ENCODE measurements at regions not wholly inside any gene's neighbourhood (a gene's known extent, or its start where the extent isn't known, plus 50 kb on each side); places are given as distances from the start of the nearest gene placed in this dataset.
"Not testable (repeated sequence)": the region's sequence is repeated elsewhere in the genome, so short reads cannot be mapped to it uniquely, and the experiment has no call there.

DNA sequence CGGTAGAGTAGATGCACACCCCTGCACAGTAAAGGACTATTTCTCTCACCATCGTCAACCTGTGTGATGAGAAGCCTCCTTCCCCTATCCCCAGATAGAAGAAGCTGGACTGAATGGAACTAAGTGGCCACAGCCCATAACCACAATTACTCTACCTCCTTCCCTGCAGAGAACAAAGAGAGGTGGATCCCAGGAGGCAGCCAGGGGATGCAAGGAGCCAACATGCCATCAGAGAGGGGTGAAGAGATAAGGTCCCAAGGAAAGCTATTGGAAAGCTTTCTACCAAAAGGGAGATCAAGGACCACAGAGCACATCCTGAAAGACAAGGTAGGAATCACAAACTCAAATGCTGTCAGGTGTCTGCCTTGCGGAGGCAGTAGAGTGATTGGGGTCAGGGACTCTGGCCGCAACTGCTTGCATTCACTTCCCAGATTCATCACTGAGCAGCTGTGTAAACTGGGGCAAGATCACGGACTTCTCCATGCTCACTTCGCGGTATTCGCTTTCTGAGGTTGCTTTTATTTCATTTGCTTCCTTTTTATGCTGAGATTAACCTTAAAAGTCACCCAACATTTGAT, 81.6 kb upstream of the MYO3A start:
- H3K27ac ChIP-seq = no peak overlapping the region
- TF ChIP-seq, protein P1, sequence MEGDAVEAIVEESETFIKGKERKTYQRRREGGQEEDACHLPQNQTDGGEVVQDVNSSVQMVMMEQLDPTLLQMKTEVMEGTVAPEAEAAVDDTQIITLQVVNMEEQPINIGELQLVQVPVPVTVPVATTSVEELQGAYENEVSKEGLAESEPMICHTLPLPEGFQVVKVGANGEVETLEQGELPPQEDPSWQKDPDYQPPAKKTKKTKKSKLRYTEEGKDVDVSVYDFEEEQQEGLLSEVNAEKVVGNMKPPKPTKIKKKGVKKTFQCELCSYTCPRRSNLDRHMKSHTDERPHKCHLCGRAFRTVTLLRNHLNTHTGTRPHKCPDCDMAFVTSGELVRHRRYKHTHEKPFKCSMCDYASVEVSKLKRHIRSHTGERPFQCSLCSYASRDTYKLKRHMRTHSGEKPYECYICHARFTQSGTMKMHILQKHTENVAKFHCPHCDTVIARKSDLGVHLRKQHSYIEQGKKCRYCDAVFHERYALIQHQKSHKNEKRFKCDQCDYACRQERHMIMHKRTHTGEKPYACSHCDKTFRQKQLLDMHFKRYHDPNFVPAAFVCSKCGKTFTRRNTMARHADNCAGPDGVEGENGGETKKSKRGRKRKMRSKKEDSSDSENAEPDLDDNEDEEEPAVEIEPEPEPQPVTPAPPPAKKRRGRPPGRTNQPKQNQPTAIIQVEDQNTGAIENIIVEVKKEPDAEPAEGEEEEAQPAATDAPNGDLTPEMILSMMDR (IDR thresholded peaks at IDR 0.05) = no peak
- TF ChIP-seq ZFX (IDR thresholded peaks at IDR 0.05; ENCODE audit: borderline replicate concordance) = no peak

DNA sequence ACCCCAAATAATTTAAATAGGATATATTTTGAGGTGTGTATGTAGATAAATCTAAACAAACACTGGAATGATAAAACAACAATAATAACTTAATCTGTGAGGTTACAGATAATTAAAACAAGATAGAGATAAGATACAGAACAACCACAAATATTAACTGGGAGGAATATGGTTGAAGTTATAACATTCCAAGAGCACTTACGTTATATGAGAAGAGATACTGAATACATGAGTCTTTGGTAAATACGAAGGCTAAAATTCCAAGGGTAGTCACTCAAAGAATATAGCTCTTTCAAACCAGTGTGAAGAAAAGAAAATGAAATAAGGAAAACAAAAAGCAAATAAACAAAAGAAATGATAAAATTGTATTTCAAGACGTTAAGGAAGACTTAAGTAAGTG, 76.0 kb upstream of the MYO3A start:
- TF ChIP-seq, protein P1 (IDR thresholded peaks at IDR 0.05) = no peak
- no peak for TF ChIP-seq ZFX (IDR thresholded peaks at IDR 0.05; ENCODE audit: borderline replicate concordance)

DNA sequence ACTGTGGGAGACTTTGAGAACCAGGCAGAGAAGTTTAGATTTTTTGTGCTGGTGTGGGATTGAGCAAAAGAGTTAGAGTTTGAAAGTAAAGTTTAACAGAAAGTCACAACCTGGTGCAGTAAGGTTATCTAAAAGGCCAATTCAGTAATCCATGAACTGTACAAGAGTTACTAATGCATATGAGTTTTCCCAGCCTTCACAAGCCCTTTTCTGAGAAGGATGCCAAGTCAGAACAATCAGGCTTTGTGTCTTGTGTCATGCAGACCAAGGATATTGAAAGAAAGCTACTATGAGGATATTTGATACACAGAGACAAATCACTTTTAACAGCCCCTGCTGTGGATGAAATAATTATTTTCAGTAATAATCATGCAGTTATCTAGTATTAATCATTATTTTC, 68.8 kb upstream of the MYO3A start:
- TF ChIP-seq, protein P1 (IDR thresholded peaks at IDR 0.05) = no peak
- no peak for TF ChIP-seq ZFX (IDR thresholded peaks at IDR 0.05; ENCODE audit: borderline replicate concordance)
- no peak overlapping the region for H3K27ac ChIP-seq

More for the DNA sequence above, 76.0 kb upstream of the MYO3A start:
- no peak overlapping the region for H3K27ac ChIP-seq

DNA sequence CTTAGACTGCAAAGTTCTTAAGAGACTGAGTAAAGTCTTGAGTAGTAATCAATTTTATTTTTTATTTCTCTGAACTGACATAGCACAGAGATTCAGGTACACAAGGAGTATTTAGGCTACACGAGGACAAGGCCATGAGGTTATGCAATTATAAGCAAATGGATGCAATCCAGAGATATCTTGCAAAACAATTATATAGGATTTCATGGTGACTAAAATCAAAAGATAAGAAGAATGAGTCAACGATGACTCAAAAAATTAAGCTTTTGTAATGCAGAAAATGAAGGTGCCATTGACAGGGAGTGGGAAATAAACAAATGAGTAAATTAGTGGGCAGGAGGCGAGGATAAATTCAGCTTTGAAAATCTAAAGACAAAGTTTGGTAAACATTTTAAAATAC, 66.7 kb upstream of the MYO3A start:
- H3K27ac ChIP-seq = no peak overlapping the region
- TF ChIP-seq, protein P1 (IDR thresholded peaks at IDR 0.05) = no peak
- no peak for TF ChIP-seq ZFX (IDR thresholded peaks at IDR 0.05; ENCODE audit: borderline replicate concordance)

DNA sequence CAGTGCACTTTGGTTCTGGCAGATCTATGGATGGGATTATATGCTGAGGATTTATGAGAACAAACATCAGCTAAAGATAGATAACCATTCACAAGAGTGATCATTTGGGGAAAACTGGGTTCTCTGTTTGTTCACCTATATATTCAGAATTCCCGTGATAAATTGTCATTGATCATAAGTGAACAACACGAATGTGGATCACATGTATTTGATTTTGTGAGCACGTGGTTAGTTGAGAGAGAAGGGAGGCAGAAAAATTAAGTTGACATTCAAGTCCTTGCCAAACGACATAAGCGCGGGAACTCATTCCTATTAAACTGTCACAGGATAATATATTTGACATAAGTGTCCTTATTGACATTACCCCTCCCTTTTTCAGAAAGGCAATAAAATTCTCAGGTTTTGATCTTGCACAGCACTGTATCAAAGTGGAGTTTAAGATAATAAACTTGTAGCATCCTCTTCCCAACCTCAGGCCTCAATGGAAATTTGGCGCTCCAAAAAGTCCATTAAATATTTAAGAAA, 64.9 kb upstream of the MYO3A start:
- no peak for TF ChIP-seq ZFX (IDR thresholded peaks at IDR 0.05; ENCODE audit: borderline replicate concordance)
- TF ChIP-seq, protein P1 (IDR thresholded peaks at IDR 0.05) = no peak
- no peak overlapping the region for H3K27ac ChIP-seq

DNA sequence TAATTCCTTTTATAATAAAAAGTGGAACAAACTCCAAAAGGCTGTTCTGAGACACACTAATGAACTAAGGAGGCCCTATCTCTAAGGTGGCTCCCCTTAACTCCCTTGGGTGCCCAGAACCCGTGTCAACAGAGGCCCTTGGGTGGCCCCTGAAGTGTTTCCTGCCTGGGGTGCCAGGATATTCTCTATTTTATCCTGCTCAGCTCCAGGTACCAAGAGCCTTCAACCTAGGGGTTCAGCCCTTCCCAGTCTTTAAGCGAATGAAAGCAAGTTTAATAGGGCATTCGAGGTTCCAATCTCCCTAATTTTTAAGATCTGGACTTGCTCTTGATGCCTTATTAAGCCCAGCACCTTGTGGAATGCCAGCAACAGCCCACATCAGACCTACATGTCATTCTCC, 64.4 kb upstream of the MYO3A start:
- H3K27ac ChIP-seq = no peak overlapping the region
- no peak for TF ChIP-seq ZFX (IDR thresholded peaks at IDR 0.05; ENCODE audit: borderline replicate concordance)
- TF ChIP-seq, protein P1 (IDR thresholded peaks at IDR 0.05) = no peak

DNA sequence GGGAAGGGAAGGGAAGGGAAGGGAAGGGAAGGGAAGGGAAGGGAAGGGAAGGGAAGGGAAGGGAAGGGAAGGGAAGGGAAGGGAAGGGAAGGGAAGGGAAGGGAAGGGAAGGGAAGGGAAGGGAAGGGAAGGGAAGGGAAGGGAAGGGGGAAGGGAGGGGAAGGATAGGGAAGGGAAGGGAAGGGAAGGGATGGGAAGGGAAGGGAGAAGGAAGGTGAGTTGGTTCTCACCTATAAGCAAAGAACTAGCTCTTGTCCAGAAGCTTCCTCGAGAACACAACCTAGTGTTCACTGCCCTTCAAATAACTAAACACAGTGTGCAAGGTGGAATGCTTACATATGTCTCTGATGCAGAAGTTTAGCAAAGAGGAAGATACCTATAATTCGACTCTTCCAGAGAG, 59.6 kb upstream of the MYO3A start:
- not testable (repeated sequence) for H3K27ac ChIP-seq

All from 22Rv1 (cell line).